SK-N-SH treated with all-trans-retinoic acid at 6 μM for 48 hours (cell line): ENCODE measurements at regions not wholly inside any gene's neighbourhood (a gene's known extent, or its start where the extent isn't known, plus 50 kb on each side); places are given as distances from the start of the nearest gene placed in this dataset.
"Not testable (repeated sequence)": the region's sequence is repeated elsewhere in the genome, so short reads cannot be mapped to it uniquely, and the experiment has no call there.

Source experiments
- BACH2 ChIP-seq: fragments of 250-450 bp; sonication (Bioruptor Pico); IDR thresholded peaks from 2 replicates; pipeline ENCODE4 v1.9.0; 2021; ENCODE audit warnings: mild to moderate bottlenecking, borderline replicate concordance
- CSDC2 ChIP-seq: fragments of 250-450 bp; sonication (Bioruptor Pico); IDR thresholded peaks from 2 replicates; pipeline ENCODE4 v1.5.0; 2020; ENCODE audit warnings: mild to moderate bottlenecking, moderate library complexity
- ESRRG ChIP-seq: fragments of 250-450 bp; sonication (Bioruptor Pico); IDR thresholded peaks from 2 replicates; pipeline ENCODE4 v1.6.1; 2021; ENCODE audit warnings: mild to moderate bottlenecking
- GLIS3 ChIP-seq: fragments of 250-450 bp; sonication (Bioruptor Pico); IDR thresholded peaks from 2 replicates; pipeline ENCODE4 v1.5.0; 2020; ENCODE audit warnings: mild to moderate bottlenecking, moderate library complexity
- TCF4 ChIP-seq: fragments of 250-450 bp; sonication (Bioruptor Pico); IDR thresholded peaks from 2 replicates; pipeline ENCODE4 v1.8.0; 2021; ENCODE audit warnings: mild to moderate bottlenecking, moderate library complexity, borderline replicate concordance
- ZC3H10 ChIP-seq: fragments of 250-450 bp; sonication (Bioruptor Pico); IDR thresholded peaks from 2 replicates; pipeline ENCODE4 v1.5.1; 2021; ENCODE audit warnings: mild to moderate bottlenecking, moderate library complexity
- ZFP3 ChIP-seq: fragments of 250-450 bp; sonication (Bioruptor Pico); IDR thresholded peaks from 2 replicates; pipeline ENCODE4 v1.5.0; 2020; ENCODE audit warnings: mild to moderate bottlenecking, moderate library complexity
- TF ChIP-seq, protein P1 (sequence below): fragments of 250-450 bp; sonication (Bioruptor Pico); IDR thresholded peaks from 2 replicates; pipeline ENCODE4 v1.5.1; 2021; ENCODE audit warnings: mild to moderate bottlenecking, moderate library complexity
- TF ChIP-seq, protein P2 (sequence below): fragments of 250-450 bp; sonication (Bioruptor Pico); IDR thresholded peaks from 2 replicates; pipeline ENCODE4 v1.8.0; 2021; ENCODE audit warnings: low read depth, mild to moderate bottlenecking, moderate library complexity, borderline replicate concordance
- TF ChIP-seq, protein P3 (sequence below): fragments of 250-450 bp; sonication (Bioruptor Pico); IDR thresholded peaks from 2 replicates; pipeline ENCODE4 v1.8.0; 2020; ENCODE audit warnings: mild to moderate bottlenecking, moderate library complexity, borderline replicate concordance

DNA sequence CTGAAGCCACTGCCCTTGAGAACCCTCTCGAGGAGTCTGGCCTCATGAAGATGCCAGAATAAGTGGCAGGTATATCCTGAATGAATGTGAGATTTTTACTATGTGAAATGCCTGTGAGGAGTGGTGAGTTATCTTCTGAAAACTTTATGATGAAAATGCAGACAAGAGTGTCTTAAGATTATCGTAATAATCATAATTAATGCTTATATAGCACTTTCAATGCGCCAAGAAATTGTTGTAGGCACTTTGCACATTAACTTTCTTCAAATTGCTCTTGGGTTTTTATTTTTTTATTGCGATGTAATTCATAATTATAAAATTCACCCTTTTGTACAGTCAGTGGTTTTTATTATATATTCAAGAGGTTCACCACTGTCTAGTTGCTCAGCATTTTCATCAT, 879.1 kb upstream of the DEFB115 start:
- TF ChIP-seq, protein P1, sequence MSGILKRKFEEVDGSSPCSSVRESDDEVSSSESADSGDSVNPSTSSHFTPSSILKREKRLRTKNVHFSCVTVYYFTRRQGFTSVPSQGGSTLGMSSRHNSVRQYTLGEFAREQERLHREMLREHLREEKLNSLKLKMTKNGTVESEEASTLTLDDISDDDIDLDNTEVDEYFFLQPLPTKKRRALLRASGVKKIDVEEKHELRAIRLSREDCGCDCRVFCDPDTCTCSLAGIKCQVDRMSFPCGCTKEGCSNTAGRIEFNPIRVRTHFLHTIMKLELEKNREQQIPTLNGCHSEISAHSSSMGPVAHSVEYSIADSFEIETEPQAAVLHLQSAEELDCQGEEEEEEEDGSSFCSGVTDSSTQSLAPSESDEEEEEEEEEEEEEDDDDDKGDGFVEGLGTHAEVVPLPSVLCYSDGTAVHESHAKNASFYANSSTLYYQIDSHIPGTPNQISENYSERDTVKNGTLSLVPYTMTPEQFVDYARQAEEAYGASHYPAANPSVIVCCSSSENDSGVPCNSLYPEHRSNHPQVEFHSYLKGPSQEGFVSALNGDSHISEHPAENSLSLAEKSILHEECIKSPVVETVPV = not testable (repeated sequence)
- TF ChIP-seq, protein P2, sequence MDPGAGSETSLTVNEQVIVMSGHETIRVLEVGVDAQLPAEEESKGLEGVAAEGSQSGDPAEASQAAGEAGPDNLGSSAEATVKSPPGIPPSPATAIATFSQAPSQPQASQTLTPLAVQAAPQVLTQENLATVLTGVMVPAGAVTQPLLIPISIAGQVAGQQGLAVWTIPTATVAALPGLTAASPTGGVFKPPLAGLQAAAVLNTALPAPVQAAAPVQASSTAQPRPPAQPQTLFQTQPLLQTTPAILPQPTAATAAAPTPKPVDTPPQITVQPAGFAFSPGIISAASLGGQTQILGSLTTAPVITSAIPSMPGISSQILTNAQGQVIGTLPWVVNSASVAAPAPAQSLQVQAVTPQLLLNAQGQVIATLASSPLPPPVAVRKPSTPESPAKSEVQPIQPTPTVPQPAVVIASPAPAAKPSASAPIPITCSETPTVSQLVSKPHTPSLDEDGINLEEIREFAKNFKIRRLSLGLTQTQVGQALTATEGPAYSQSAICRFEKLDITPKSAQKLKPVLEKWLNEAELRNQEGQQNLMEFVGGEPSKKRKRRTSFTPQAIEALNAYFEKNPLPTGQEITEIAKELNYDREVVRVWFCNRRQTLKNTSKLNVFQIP (CRISPR knock-in tag) = not testable (repeated sequence)
- TF ChIP-seq, protein P3, sequence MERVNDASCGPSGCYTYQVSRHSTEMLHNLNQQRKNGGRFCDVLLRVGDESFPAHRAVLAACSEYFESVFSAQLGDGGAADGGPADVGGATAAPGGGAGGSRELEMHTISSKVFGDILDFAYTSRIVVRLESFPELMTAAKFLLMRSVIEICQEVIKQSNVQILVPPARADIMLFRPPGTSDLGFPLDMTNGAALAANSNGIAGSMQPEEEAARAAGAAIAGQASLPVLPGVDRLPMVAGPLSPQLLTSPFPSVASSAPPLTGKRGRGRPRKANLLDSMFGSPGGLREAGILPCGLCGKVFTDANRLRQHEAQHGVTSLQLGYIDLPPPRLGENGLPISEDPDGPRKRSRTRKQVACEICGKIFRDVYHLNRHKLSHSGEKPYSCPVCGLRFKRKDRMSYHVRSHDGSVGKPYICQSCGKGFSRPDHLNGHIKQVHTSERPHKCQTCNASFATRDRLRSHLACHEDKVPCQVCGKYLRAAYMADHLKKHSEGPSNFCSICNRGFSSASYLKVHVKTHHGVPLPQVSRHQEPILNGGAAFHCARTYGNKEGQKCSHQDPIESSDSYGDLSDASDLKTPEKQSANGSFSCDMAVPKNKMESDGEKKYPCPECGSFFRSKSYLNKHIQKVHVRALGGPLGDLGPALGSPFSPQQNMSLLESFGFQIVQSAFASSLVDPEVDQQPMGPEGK (CRISPR knock-in tag) = not testable (repeated sequence)
- not testable (repeated sequence) for TF ChIP-seq ZC3H10 (CRISPR knock-in tag); BACH2 (CRISPR knock-in tag); TCF4 (CRISPR knock-in tag); GLIS3 (CRISPR knock-in tag); ZFP3; CSDC2 (CRISPR knock-in tag); ESRRG (CRISPR knock-in tag)
